ENCODE measurements at regions not wholly inside any gene's neighbourhood (a gene's known extent, or its start where the extent isn't known, plus 50 kb on each side); places are given as distances from the start of the nearest gene placed in this dataset.

DNA sequence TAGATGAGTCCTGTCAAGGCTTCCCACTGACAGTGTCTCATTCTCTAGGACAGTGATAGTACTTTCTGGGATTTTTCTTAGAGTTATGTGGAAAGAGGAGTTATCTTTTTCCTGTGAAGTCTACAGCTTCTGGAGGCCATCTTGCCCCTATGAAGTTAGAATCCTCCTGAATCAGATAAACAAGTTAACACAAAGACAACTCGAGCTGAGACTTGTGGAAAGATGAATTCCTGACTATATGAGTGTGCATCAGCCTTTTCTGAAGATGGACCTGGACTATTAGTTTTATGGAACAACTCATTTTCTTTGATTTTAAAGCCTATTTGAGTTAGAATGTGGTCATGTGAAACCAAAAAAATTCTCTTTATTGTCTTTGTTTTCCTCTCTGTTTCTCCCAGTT lies 290.9 kb downstream of the LRRIQ3 start:
- TF ChIP-seq, protein P1, sequence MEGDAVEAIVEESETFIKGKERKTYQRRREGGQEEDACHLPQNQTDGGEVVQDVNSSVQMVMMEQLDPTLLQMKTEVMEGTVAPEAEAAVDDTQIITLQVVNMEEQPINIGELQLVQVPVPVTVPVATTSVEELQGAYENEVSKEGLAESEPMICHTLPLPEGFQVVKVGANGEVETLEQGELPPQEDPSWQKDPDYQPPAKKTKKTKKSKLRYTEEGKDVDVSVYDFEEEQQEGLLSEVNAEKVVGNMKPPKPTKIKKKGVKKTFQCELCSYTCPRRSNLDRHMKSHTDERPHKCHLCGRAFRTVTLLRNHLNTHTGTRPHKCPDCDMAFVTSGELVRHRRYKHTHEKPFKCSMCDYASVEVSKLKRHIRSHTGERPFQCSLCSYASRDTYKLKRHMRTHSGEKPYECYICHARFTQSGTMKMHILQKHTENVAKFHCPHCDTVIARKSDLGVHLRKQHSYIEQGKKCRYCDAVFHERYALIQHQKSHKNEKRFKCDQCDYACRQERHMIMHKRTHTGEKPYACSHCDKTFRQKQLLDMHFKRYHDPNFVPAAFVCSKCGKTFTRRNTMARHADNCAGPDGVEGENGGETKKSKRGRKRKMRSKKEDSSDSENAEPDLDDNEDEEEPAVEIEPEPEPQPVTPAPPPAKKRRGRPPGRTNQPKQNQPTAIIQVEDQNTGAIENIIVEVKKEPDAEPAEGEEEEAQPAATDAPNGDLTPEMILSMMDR (IDR thresholded peaks at IDR 0.05; ENCODE audit: poor library complexity, severe bottlenecking): no peak
- TF ChIP-seq EZH2 (IDR thresholded peaks at IDR 0.05; ENCODE audit: borderline replicate concordance, insufficient read depth, low read length, poor library complexity, severe bottlenecking) (no peak), TAF1 (IDR thresholded peaks at IDR 0.05; ENCODE audit: low read depth) (no peak), POLR2AphosphoS5 (IDR thresholded peaks at IDR 0.05) (no peak), EP300 (conservative IDR thresholded peaks at IDR 0.05; ENCODE audit: poor library complexity, severe bottlenecking) (no peak), RAD21 (conservative IDR thresholded peaks at IDR 0.05) (no peak), MXI1 (conservative IDR thresholded peaks at IDR 0.05; ENCODE audit: poor library complexity, severe bottlenecking) (no peak), SMC3 (conservative IDR thresholded peaks at IDR 0.05; ENCODE audit: poor library complexity) (no peak)
- TF ChIP-seq, protein P2, sequence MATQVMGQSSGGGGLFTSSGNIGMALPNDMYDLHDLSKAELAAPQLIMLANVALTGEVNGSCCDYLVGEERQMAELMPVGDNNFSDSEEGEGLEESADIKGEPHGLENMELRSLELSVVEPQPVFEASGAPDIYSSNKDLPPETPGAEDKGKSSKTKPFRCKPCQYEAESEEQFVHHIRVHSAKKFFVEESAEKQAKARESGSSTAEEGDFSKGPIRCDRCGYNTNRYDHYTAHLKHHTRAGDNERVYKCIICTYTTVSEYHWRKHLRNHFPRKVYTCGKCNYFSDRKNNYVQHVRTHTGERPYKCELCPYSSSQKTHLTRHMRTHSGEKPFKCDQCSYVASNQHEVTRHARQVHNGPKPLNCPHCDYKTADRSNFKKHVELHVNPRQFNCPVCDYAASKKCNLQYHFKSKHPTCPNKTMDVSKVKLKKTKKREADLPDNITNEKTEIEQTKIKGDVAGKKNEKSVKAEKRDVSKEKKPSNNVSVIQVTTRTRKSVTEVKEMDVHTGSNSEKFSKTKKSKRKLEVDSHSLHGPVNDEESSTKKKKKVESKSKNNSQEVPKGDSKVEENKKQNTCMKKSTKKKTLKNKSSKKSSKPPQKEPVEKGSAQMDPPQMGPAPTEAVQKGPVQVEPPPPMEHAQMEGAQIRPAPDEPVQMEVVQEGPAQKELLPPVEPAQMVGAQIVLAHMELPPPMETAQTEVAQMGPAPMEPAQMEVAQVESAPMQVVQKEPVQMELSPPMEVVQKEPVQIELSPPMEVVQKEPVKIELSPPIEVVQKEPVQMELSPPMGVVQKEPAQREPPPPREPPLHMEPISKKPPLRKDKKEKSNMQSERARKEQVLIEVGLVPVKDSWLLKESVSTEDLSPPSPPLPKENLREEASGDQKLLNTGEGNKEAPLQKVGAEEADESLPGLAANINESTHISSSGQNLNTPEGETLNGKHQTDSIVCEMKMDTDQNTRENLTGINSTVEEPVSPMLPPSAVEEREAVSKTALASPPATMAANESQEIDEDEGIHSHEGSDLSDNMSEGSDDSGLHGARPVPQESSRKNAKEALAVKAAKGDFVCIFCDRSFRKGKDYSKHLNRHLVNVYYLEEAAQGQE (IDR thresholded peaks at IDR 0.05; ENCODE audit: borderline replicate concordance): no peak
